Activated CD4-positive, alpha-beta memory T cell treated with anti-CD3 and anti-CD28 coated beads, Interleukin-2, amount 10 ng/mL, durations not matched to agents 7 days and 5 days (primary cell): ENCODE measurements at regions not wholly inside any gene's neighbourhood (a gene's known extent, or its start where the extent isn't known, plus 50 kb on each side); places are given as distances from the start of the nearest gene placed in this dataset.

Experiments used
- CTCF ChIA-PET: fragments of 350-600 bp; sonication (Branson Sonifier 250); formaldehyde crosslinking; loops from one replicate; lab custom pipeline; 2021; ENCODE audit warnings: antibody characterized with exemption, inconsistent platforms; lab: Charles Lee
- POLR2A ChIA-PET: fragments of 350-600 bp; sonication (Branson Sonifier 250); formaldehyde crosslinking; loops from one replicate; lab custom pipeline; 2021; ENCODE audit warnings: antibody characterized with exemption; lab: Charles Lee
- DNase-seq: peaks from one replicate; pipeline ENCODE4 v3.0.0-alpha.2; 2020
- H3K27ac Mint-ChIP-seq: one replicate; pipeline ENCODE4 v1.8.0; 2021; ENCODE audit warnings: mild to moderate bottlenecking, mixed read lengths
- H3K27me3 Mint-ChIP-seq: one replicate; pipeline ENCODE4 v1.8.0; 2021; ENCODE audit warnings: mixed read lengths
- H3K36me3 Mint-ChIP-seq: one replicate; pipeline ENCODE4 v1.8.0; 2021; ENCODE audit warnings: low read depth, mixed read lengths
- H3K4me1 Mint-ChIP-seq: one replicate; pipeline ENCODE4 v1.8.0; 2021; ENCODE audit warnings: mixed read lengths
- H3K4me3 Mint-ChIP-seq: one replicate; pipeline ENCODE4 v1.8.0; 2021; ENCODE audit warnings: mild to moderate bottlenecking, mixed read lengths
- H3K9me3 Mint-ChIP-seq: one replicate; pipeline ENCODE4 v1.8.0; 2021; ENCODE audit warnings: mixed read lengths

- Mint-ChIP-seq H3K27me3 (no peaks in the 10 kb centered on the region), H3K4me3 (no peak overlapping the region), H3K36me3 (no peaks in the 10 kb centered on the region), H3K27ac (no peak overlapping the region), H3K9me3 (peaks cover 2% of the 10 kb centered on the region), H3K4me1 (no peaks in the 10 kb centered on the region)
- POLR2A ChIA-PET = no interaction called here
- CTCF ChIA-PET = no interaction called here
- DNase-seq = no peak
Measured at GRCh38 chr10:84783909-84784308, 455.5 kb downstream of the CCSER2 start.

- Mint-ChIP-seq H3K9me3 (no peaks in the 10 kb centered on the region), H3K27ac (no peak overlapping the region), H3K27me3 (no peaks in the 10 kb centered on the region), H3K4me1 (no peaks in the 10 kb centered on the region), H3K36me3 (no peaks in the 10 kb centered on the region), H3K4me3 (no peak overlapping the region)
- ChIA-PET POLR2A (no interaction called here), CTCF (no interaction called here)
- no peak for DNase-seq
Measured at GRCh38 chr10:84784749-84785148, 456.4 kb downstream of the CCSER2 start.

GRCh38 chr10:84789026-84789425 is 460.6 kb downstream of the CCSER2 start:
- Mint-ChIP-seq H3K27ac (no peak overlapping the region), H3K36me3 (no peaks in the 10 kb centered on the region), H3K4me3 (no peak overlapping the region), H3K27me3 (no peaks in the 10 kb centered on the region), H3K9me3 (no peaks in the 10 kb centered on the region), H3K4me1 (no peaks in the 10 kb centered on the region)
- no peak for DNase-seq
- ChIA-PET POLR2A (no interaction called here), CTCF (no interaction called here)

- no peaks in the 10 kb centered on the region for H3K4me1 Mint-ChIP-seq
- no peaks in the 10 kb centered on the region for H3K9me3 Mint-ChIP-seq
- no peak overlapping the region for H3K27ac Mint-ChIP-seq
- POLR2A ChIA-PET = no interaction called here
- H3K4me3 Mint-ChIP-seq = no peak overlapping the region
- no peak for DNase-seq
- H3K27me3 Mint-ChIP-seq = no peaks in the 10 kb centered on the region
- CTCF ChIA-PET = no interaction called here
- no peaks in the 10 kb centered on the region for H3K36me3 Mint-ChIP-seq
Measured at GRCh38 chr10:84798312-84798711, 469.9 kb downstream of the CCSER2 start.

GRCh38 chr10:84801156-84801555 is 472.8 kb downstream of the CCSER2 start:
- ChIA-PET CTCF (no interaction called here), POLR2A (no interaction called here)
- Mint-ChIP-seq H3K36me3 (no peaks in the 10 kb centered on the region), H3K27ac (no peak overlapping the region), H3K9me3 (no peaks in the 10 kb centered on the region), H3K4me3 (no peak overlapping the region), H3K27me3 (no peaks in the 10 kb centered on the region), H3K4me1 (no peaks in the 10 kb centered on the region)
- no peak for DNase-seq

- no peak for DNase-seq
Measured at GRCh38 chr10:84801916-84802315, 473.5 kb downstream of the CCSER2 start.

GRCh38 chr10:84805149-84805548 is 476.8 kb downstream of the CCSER2 start:
- CTCF ChIA-PET = no interaction called here
- POLR2A ChIA-PET = no interaction called here
- DNase-seq = no peak
- Mint-ChIP-seq H3K27me3 (no peaks in the 10 kb centered on the region), H3K36me3 (no peaks in the 10 kb centered on the region), H3K4me1 (no peaks in the 10 kb centered on the region), H3K9me3 (no peaks in the 10 kb centered on the region), H3K4me3 (no peak overlapping the region), H3K27ac (no peak overlapping the region)

More at GRCh38 chr10:84801916-84802315, 473.5 kb downstream of the CCSER2 start:
- Mint-ChIP-seq H3K9me3 (no peaks in the 10 kb centered on the region), H3K27me3 (no peaks in the 10 kb centered on the region), H3K27ac (no peak overlapping the region), H3K4me3 (no peak overlapping the region), H3K36me3 (no peaks in the 10 kb centered on the region), H3K4me1 (no peaks in the 10 kb centered on the region)
- CTCF ChIA-PET = no interaction called here
- POLR2A ChIA-PET = no interaction called here

GRCh38 chr10:84811113-84811512 is 482.7 kb downstream of the CCSER2 start:
- POLR2A ChIA-PET = no interaction called here
- Mint-ChIP-seq H3K27ac (no peak overlapping the region), H3K9me3 (no peaks in the 10 kb centered on the region)

GRCh38 chr10:84818961-84819360 is 490.6 kb downstream of the CCSER2 start:
- no peak overlapping the region for H3K4me3 Mint-ChIP-seq
- H3K36me3 Mint-ChIP-seq = no peaks in the 10 kb centered on the region
- peaks cover 5% of the 10 kb centered on the region for H3K27me3 Mint-ChIP-seq
- no peaks in the 10 kb centered on the region for H3K9me3 Mint-ChIP-seq
- no peaks in the 10 kb centered on the region for H3K4me1 Mint-ChIP-seq
- H3K27ac Mint-ChIP-seq = no peak overlapping the region
- no peak for DNase-seq
- POLR2A ChIA-PET = no interaction called here
- CTCF ChIA-PET = no interaction called here

More at GRCh38 chr10:84811113-84811512, 482.7 kb downstream of the CCSER2 start:
- Mint-ChIP-seq H3K27me3 (no peaks in the 10 kb centered on the region), H3K36me3 (no peaks in the 10 kb centered on the region), H3K4me1 (no peaks in the 10 kb centered on the region), H3K4me3 (no peak overlapping the region)
- CTCF ChIA-PET = no interaction called here
- no peak for DNase-seq

- POLR2A ChIA-PET = no interaction called here
- H3K36me3 Mint-ChIP-seq = no peaks in the 10 kb centered on the region
- CTCF ChIA-PET = no interaction called here
- no peaks in the 10 kb centered on the region for H3K4me1 Mint-ChIP-seq
- no peak overlapping the region for H3K4me3 Mint-ChIP-seq
- peaks cover 5% of the 10 kb centered on the region for H3K27me3 Mint-ChIP-seq
- DNase-seq = no peak
- H3K27ac Mint-ChIP-seq = no peak overlapping the region
- H3K9me3 Mint-ChIP-seq = no peaks in the 10 kb centered on the region
Measured at GRCh38 chr10:84820120-84820519, 491.7 kb downstream of the CCSER2 start.

- CTCF ChIA-PET = no interaction called here
- Mint-ChIP-seq H3K9me3 (no peaks in the 10 kb centered on the region), H3K27me3 (peaks cover 5% of the 10 kb centered on the region), H3K27ac (no peak overlapping the region), H3K4me1 (no peaks in the 10 kb centered on the region), H3K36me3 (no peaks in the 10 kb centered on the region), H3K4me3 (no peak overlapping the region)
- DNase-seq = no peak
- POLR2A ChIA-PET = no interaction called here
Measured at GRCh38 chr10:84820596-84820995, 492.2 kb downstream of the CCSER2 start.

- Mint-ChIP-seq H3K4me1 (no peaks in the 10 kb centered on the region), H3K27me3 (no peaks in the 10 kb centered on the region), H3K36me3 (no peaks in the 10 kb centered on the region), H3K27ac (no peak overlapping the region), H3K4me3 (no peak overlapping the region), H3K9me3 (no peaks in the 10 kb centered on the region)
- no peak for DNase-seq
- ChIA-PET POLR2A (no interaction called here), CTCF (no interaction called here)
Measured at GRCh38 chr10:84822931-84823630, 494.7 kb downstream of the CCSER2 start.

- H3K27ac Mint-ChIP-seq = no peak overlapping the region
- H3K27me3 Mint-ChIP-seq = no peaks in the 10 kb centered on the region
- DNase-seq = no peak
- ChIA-PET CTCF (no interaction called here), POLR2A (no interaction called here)
- H3K4me3 Mint-ChIP-seq = no peak overlapping the region
- H3K9me3 Mint-ChIP-seq = no peaks in the 10 kb centered on the region
- no peaks in the 10 kb centered on the region for H3K36me3 Mint-ChIP-seq
- no peaks in the 10 kb centered on the region for H3K4me1 Mint-ChIP-seq
Measured at GRCh38 chr10:84824525-84824924, 496.1 kb downstream of the CCSER2 start.

- no peaks in the 10 kb centered on the region for H3K4me1 Mint-ChIP-seq
- POLR2A ChIA-PET = no interaction called here
- no peak for DNase-seq
- no peaks in the 10 kb centered on the region for H3K9me3 Mint-ChIP-seq
- no peaks in the 10 kb centered on the region for H3K36me3 Mint-ChIP-seq
- H3K27ac Mint-ChIP-seq = no peak overlapping the region
- H3K4me3 Mint-ChIP-seq = no peak overlapping the region
- no peaks in the 10 kb centered on the region for H3K27me3 Mint-ChIP-seq
- CTCF ChIA-PET = no interaction called here
Measured at GRCh38 chr10:84825330-84825729, 496.9 kb downstream of the CCSER2 start.
